ENCODE measurements at regions not wholly inside any gene's neighbourhood (a gene's known extent, or its start where the extent isn't known, plus 50 kb on each side); places are given as distances from the start of the nearest gene placed in this dataset.

DNA sequence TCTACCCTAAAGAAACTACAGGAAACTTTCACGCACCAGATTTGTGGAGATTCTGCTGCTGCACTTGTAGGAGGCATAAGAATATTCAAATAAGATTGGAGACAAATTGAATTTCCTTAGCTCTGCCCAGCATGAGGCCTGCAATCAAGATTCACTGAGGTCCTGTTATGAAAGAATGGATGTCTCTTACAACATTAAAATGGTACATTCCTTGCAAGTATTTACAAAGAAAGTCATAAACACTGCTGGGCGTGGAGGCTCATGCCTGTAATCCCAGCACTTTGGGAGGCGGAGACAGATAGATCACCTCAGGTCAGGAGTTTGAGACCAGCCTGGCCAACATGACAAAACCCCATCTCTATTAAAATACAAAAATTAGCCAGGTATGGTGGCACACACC, 74.0 kb upstream of the MAP3K4 start:
- Histone ChIP-seq H3K79me2 (ENCODE audit: control insufficient read depth in 1 of 2, insufficient read depth in 2 of 2, low read length in 2 of 2) (no peaks in the 10 kb centered on the region), H3K27me3 (replicated peaks in 1 of 4; ENCODE audit: control insufficient read depth in 3 of 4, extremely low read depth in 1 of 4, insufficient read depth in 3 of 4, low read length in 3 of 4) (no peaks in the 10 kb centered on the region), H3K9me3 (ENCODE audit: insufficient read depth in 2 of 2, low read depth in 1 of 2, low read length in 1 of 2) (peaks cover 9 to 16% of the 10 kb centered on the region in 2 experiments; a peak in 2 of 4 replicates), H4K5ac (ENCODE audit: insufficient read length, low read depth, low read length) (no peak overlapping the region), H3K4ac (replicated peaks; ENCODE audit: insufficient read length, low read depth, low read length) (no peak overlapping the region), H3K4me1 (replicated peaks in 1 of 4; ENCODE audit: control insufficient read depth in 3 of 4, insufficient read depth in 4 of 4, low read length in 3 of 4) (no peaks in the 10 kb centered on the region; a peak in 1 of 7 replicates), H4K8ac (ENCODE audit: extremely low read depth, insufficient read depth, low read length) (no peak overlapping the region), H2BK15ac (ENCODE audit: low read length) (no peak overlapping the region), H3K4me2 (ENCODE audit: insufficient read depth in 1 of 2, low read depth in 2 of 2, low read length in 2 of 2) (no peak overlapping the region), H2AFZ (ENCODE audit: low read length) (no peak overlapping the region), H2BK20ac (ENCODE audit: low read length) (no peak overlapping the region), H2BK5ac (ENCODE audit: low read depth, low read length) (no peak overlapping the region), H4K91ac (replicated peaks; ENCODE audit: insufficient read length, low read length) (no peak overlapping the region), H3K56ac (replicated peaks; ENCODE audit: insufficient read length, low read depth, low read length) (no peak overlapping the region), H3K23me2 (ENCODE audit: low read depth, low read length) (no peaks in the 10 kb centered on the region), H3K4me3 (ENCODE audit: extremely low read depth in 1 of 4, insufficient read depth in 2 of 4, low read depth in 3 of 4, low read length in 4 of 4) (no peak overlapping the region), H3K79me1 (ENCODE audit: low read depth, low read length) (no peaks in the 10 kb centered on the region), H3K36me3 (ENCODE audit: control insufficient read depth in 2 of 4, insufficient read depth in 4 of 4, low read length in 3 of 4) (no peaks in the 10 kb centered on the region), H3K18ac (ENCODE audit: extremely low read depth, low read length) (no peak overlapping the region), H3K23ac (ENCODE audit: insufficient read length) (no peak overlapping the region), H2AK5ac (ENCODE audit: low read depth, low read length) (no peak overlapping the region), H4K20me1 (replicated peaks in 1 of 2; ENCODE audit: control insufficient read depth in 1 of 2, insufficient read depth in 2 of 2, low read length in 2 of 2) (no peaks in the 10 kb centered on the region), H3K9ac (replicated peaks in 1 of 4; ENCODE audit: extremely low read depth in 1 of 4, low read depth in 3 of 4, low read length in 3 of 4) (no peak overlapping the region), H3K27ac (ENCODE audit: low read depth, low read length) (no peak overlapping the region), H2BK120ac (replicated peaks; ENCODE audit: low read depth, low read length) (no peak overlapping the region), H2BK12ac (ENCODE audit: low read depth, low read length) (no peak overlapping the region), H3K14ac (ENCODE audit: insufficient read length) (no peak overlapping the region)
- ChIA-PET CTCF (ENCODE audit: partially characterized antibody) (interaction anchor here (4.6 kb wide), 1 partner anchor 13 kb away, joined by 29 read pairs; no protein-coding TSS in a partner anchor), POLR2A (ENCODE audit: partially characterized antibody) (no interaction called here)
- no peak for DNase-seq (ENCODE audit: low read depth in 1 of 2, low spot score in 2 of 2)
- no peak for FAIRE-seq
- WGBS, 2 experiments (ENCODE audit: extremely low coverage in 1 of 2, insufficient coverage in 1 of 2, insufficient read length in 1 of 2, insufficient replicate concordance in 2 of 2, low coverage in 1 of 2, low lambda C conversion rate in 2 of 2, missing lambda C conversion rate in 1 of 2) = 92% methylated on average over 3 of the region's 3 CpGs; no CpG with 5 or more reads in 1 of the 2 experiments
- TF ChIP-seq, protein P1, sequence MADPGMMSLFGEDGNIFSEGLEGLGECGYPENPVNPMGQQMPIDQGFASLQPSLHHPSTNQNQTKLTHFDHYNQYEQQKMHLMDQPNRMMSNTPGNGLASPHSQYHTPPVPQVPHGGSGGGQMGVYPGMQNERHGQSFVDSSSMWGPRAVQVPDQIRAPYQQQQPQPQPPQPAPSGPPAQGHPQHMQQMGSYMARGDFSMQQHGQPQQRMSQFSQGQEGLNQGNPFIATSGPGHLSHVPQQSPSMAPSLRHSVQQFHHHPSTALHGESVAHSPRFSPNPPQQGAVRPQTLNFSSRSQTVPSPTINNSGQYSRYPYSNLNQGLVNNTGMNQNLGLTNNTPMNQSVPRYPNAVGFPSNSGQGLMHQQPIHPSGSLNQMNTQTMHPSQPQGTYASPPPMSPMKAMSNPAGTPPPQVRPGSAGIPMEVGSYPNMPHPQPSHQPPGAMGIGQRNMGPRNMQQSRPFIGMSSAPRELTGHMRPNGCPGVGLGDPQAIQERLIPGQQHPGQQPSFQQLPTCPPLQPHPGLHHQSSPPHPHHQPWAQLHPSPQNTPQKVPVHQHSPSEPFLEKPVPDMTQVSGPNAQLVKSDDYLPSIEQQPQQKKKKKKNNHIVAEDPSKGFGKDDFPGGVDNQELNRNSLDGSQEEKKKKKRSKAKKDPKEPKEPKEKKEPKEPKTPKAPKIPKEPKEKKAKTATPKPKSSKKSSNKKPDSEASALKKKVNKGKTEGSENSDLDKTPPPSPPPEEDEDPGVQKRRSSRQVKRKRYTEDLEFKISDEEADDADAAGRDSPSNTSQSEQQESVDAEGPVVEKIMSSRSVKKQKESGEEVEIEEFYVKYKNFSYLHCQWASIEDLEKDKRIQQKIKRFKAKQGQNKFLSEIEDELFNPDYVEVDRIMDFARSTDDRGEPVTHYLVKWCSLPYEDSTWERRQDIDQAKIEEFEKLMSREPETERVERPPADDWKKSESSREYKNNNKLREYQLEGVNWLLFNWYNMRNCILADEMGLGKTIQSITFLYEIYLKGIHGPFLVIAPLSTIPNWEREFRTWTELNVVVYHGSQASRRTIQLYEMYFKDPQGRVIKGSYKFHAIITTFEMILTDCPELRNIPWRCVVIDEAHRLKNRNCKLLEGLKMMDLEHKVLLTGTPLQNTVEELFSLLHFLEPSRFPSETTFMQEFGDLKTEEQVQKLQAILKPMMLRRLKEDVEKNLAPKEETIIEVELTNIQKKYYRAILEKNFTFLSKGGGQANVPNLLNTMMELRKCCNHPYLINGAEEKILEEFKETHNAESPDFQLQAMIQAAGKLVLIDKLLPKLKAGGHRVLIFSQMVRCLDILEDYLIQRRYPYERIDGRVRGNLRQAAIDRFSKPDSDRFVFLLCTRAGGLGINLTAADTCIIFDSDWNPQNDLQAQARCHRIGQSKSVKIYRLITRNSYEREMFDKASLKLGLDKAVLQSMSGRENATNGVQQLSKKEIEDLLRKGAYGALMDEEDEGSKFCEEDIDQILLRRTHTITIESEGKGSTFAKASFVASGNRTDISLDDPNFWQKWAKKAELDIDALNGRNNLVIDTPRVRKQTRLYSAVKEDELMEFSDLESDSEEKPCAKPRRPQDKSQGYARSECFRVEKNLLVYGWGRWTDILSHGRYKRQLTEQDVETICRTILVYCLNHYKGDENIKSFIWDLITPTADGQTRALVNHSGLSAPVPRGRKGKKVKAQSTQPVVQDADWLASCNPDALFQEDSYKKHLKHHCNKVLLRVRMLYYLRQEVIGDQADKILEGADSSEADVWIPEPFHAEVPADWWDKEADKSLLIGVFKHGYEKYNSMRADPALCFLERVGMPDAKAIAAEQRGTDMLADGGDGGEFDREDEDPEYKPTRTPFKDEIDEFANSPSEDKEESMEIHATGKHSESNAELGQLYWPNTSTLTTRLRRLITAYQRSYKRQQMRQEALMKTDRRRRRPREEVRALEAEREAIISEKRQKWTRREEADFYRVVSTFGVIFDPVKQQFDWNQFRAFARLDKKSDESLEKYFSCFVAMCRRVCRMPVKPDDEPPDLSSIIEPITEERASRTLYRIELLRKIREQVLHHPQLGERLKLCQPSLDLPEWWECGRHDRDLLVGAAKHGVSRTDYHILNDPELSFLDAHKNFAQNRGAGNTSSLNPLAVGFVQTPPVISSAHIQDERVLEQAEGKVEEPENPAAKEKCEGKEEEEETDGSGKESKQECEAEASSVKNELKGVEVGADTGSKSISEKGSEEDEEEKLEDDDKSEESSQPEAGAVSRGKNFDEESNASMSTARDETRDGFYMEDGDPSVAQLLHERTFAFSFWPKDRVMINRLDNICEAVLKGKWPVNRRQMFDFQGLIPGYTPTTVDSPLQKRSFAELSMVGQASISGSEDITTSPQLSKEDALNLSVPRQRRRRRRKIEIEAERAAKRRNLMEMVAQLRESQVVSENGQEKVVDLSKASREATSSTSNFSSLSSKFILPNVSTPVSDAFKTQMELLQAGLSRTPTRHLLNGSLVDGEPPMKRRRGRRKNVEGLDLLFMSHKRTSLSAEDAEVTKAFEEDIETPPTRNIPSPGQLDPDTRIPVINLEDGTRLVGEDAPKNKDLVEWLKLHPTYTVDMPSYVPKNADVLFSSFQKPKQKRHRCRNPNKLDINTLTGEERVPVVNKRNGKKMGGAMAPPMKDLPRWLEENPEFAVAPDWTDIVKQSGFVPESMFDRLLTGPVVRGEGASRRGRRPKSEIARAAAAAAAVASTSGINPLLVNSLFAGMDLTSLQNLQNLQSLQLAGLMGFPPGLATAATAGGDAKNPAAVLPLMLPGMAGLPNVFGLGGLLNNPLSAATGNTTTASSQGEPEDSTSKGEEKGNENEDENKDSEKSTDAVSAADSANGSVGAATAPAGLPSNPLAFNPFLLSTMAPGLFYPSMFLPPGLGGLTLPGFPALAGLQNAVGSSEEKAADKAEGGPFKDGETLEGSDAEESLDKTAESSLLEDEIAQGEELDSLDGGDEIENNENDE (IDR thresholded peaks at IDR 0.05; ENCODE audit: insufficient replicate concordance, low read length) = no peak
